DMS79 (cell line): ENCODE measurements at regions not wholly inside any gene's neighbourhood (a gene's known extent, or its start where the extent isn't known, plus 50 kb on each side); places are given as distances from the start of the nearest gene placed in this dataset.

ENCODE experiments used
- DNase-seq: peaks from one replicate; lab custom pipeline; 2025; lab: John Stamatoyannopoulos, UW

GRCh38 chr4:158007566-158007965 lies 165.3 kb downstream of the GASK1B start:
- DNase-seq = no peak

- no peak for DNase-seq
Observed at GRCh38 chr4:158006990-158007389, 165.8 kb downstream of the GASK1B start.

DNA sequence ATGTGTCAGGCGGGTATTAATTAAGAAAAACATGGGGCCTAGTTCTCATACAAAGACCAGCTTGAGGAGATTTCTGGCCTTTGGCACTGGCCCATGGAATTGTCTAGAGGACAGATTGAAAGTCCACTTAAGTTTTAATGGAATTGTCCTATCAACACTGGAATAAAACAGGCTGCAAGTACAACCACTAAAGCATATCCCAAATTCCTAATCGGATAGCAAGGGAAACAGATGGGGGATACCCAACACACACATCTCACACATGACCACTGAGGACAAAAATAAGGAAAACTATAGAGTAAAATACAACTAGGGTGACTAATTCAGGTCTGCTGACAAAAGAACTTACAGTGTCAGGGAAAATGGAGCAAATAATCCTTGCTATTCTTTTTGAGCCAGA lies 167.8 kb downstream of the GASK1B start:
- DNase-seq = no peak

GRCh38 chr4:158004101-158004500 lies 168.7 kb downstream of the GASK1B start:
- no peak for DNase-seq

DNA sequence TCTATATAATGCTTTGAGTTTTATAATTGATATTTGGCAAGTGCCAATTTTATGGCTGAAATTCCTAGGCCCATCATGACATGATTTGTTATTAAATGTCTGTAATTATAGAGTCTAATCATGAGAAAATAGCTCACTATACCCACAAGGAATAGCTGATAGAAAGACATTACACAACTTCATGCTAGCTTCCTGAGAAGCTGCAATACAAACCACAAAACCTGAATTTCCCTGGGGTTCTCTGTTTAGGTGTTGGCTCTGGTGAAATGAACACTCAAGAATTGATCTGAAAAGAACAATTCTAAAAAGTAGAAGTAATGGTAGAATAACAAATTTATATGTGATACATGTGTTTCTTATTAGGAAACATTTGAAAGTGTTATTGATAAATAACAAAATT lies 169.6 kb downstream of the GASK1B start:
- no peak for DNase-seq

- DNase-seq = no peak
Observed at GRCh38 chr4:158002173-158002572, 170.7 kb downstream of the GASK1B start.

GRCh38 chr4:158001756-158002155 lies 171.1 kb downstream of the GASK1B start:
- no peak for DNase-seq

GRCh38 chr4:157999723-158000122 lies 173.1 kb downstream of the GASK1B start:
- no peak for DNase-seq

GRCh38 chr4:157997296-157997695 lies 175.5 kb downstream of the GASK1B start:
- DNase-seq = no peak

DNA sequence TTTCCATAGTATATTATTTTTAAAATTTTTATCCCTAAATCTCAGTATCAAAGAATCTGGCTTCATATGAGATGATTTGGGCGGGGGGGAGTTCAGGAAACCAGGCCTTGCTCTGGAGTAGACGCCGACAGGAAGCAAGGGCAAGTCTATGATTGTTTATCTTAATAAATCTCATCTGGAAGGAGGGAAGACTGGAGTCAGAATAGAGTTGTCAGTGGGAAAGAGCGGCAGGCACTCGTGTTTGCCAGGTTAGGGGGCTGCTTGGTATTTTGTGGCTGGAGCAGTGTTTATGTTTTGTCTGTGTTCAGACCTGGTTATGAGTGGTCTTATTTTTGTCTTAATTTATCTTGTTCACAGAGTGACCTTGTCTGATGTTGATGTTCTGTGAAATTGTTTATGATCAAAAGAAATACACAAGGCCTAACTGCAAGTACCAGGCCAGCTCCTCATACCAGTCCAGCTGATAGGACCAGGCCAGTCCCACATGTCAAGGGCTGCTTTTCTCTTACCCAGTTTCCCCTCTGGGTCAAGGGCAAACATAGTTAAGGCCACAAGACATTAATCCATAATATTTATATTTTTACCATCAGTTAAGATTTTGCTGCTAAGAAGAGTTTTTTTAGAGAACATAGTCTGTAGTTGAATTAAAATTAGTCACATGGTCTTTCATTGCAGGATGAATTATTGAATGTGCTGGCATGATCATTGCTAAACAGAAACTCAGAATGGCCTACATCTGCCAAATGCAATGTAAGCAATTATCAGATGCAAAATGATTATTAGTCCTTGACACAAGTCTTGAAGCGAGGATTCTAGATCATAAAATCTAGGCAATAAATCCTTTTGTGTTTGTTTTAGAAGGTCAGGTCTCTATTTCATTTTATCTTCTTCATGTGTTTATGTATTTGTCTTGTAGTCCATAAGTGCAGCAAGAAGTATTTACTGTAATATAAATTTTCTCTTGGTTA lies 176.5 kb downstream of the GASK1B start:
- DNase-seq = no peak

- DNase-seq = no peak
Observed at GRCh38 chr4:157994863-157995262, 178.0 kb downstream of the GASK1B start.

DNA sequence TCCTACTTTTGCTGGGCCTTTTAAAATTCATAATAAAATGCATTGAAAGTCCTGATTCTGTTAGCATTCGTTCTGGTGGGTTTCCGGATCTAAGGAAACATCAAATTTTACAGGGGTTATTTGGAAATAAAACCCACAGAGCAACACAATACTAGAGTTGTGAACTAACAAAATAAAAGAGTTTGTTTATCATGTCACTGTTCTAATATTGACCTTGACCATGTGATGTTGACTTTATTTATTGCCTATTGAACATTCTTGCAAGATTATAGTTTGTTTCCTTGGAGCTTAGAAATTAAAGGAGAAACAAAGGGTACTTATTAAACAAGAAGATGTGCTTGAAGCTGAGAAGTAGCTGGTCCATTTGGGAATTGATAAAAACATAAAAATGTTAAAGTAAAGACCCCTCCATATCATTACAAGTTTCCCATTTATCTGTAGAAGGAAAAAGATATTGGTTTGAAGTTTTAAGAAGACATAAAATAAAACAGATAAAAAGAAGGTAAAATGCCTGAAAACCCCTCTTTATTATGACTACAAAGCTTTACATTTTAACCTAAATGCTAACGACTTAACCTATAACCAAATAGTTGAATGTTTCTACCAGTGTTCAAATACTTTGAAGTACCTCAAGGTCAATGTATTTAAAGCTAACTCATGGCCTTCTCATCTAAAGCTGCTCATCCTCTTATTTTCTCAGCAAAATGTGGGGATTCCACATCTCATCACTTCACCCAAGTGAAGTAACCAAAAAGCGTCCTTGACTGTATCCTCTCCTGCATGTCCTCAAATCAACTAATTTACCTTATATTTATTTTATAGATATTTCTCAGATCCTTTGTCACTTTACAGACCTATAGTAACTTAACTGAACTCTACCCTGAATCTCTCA lies 179.6 kb downstream of the GASK1B start:
- DNase-seq = no peak

GRCh38 chr4:157992038-157992705 lies 180.7 kb downstream of the GASK1B start:
- DNase-seq = no peak

GRCh38 chr4:157988641-157989040 lies 184.2 kb downstream of the GASK1B start:
- no peak for DNase-seq

- DNase-seq = no peak
Observed at GRCh38 chr4:157984285-157984911, 188.4 kb downstream of the GASK1B start.

- DNase-seq = no peak
Observed at GRCh38 chr4:157983300-157983699, 189.5 kb downstream of the GASK1B start.

DNA sequence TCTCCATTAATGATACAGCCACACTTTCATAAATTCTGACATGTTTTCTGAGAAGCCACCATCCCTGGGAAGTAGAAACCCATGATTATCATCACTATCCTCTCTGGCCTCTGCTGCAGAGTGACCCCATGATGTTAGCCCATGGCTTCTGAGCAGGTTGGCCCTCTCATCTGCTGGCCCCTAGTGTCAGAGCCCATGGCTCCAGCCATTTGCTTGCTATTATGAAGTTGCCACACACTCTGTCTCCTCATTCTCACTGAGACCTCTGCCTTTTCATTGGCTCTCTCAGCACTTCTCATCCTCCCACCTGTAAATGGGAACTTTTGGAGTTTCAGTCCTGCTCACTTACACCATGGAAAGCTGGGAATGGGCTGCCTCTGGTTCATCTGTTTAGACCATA lies 192.7 kb downstream of the GASK1B start:
- no peak for DNase-seq

GRCh38 chr4:157978680-157979361 lies 194.0 kb downstream of the GASK1B start:
- no peak for DNase-seq

DNA sequence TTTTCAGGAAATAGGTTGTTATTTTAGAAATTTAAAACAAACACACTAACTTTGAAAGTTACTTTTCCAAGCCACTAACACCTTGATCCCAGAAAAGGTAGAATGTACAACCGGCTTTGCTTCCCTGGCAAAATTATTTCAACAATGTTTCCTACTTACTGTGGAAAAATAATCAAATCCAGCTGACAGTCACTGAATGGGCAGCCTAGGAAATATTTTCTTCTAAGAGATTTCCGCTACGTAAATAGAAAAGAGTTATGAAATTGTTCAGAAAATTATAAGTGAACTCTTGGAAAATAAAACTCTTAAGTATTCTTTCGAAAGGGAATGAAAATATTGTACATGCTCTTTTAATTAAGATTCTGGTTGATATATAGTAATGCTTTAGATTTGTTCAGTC lies 195.7 kb downstream of the GASK1B start:
- no peak for DNase-seq

- no peak for DNase-seq
Observed at GRCh38 chr4:157973297-157973696, 199.5 kb downstream of the GASK1B start.

GRCh38 chr4:157964463-157964862 lies 208.4 kb downstream of the GASK1B start:
- no peak for DNase-seq
